Epithelial cell of esophagus (primary cell): ENCODE measurements at regions not wholly inside any gene's neighbourhood (a gene's known extent, or its start where the extent isn't known, plus 50 kb on each side); places are given as distances from the start of the nearest gene placed in this dataset.

Source experiments
- DNase-seq: peaks from one replicate; pipeline ENCODE4 v3.0.0; 2010; ENCODE audit warnings: low read depth
- H3K4me3 ChIP-seq: 2 replicates; pipeline ENCODE4 v1.5.1; 2011; ENCODE audit warnings: mild to moderate bottlenecking, low read length, control low read depth
- TF ChIP-seq, protein P1 (sequence below): IDR thresholded peaks from 2 replicates; pipeline ENCODE4 v1.5.1; 2011; ENCODE audit warnings: low read depth, mild to moderate bottlenecking, low read length, control low read depth, inconsistent platforms; ENCODE audit not compliant: insufficient read depth; ENCODE audit errors: missing control alignments

DNA sequence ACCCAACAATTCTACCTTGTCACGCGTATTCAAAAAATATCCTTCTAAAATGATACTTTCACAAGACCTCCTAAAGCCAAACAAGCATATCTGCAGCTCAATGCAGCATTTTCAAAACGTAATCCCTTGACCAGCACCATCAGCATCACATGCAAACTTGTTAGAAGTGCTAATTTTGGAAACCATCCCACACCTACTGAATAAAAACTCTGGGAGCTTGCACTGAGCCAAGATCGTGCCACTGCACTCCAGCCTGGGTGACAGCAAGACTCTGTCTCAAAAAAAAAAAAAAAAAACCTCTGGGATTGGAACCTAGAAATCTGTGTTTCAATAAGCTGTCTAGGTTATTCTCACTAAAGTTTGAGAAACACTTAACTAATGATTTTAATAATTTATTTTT lies 223.3 kb upstream of the CCDC54 start:
- no peak overlapping the region for H3K4me3 ChIP-seq
- TF ChIP-seq, protein P1, sequence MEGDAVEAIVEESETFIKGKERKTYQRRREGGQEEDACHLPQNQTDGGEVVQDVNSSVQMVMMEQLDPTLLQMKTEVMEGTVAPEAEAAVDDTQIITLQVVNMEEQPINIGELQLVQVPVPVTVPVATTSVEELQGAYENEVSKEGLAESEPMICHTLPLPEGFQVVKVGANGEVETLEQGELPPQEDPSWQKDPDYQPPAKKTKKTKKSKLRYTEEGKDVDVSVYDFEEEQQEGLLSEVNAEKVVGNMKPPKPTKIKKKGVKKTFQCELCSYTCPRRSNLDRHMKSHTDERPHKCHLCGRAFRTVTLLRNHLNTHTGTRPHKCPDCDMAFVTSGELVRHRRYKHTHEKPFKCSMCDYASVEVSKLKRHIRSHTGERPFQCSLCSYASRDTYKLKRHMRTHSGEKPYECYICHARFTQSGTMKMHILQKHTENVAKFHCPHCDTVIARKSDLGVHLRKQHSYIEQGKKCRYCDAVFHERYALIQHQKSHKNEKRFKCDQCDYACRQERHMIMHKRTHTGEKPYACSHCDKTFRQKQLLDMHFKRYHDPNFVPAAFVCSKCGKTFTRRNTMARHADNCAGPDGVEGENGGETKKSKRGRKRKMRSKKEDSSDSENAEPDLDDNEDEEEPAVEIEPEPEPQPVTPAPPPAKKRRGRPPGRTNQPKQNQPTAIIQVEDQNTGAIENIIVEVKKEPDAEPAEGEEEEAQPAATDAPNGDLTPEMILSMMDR = no peak
- no peak for DNase-seq

DNA sequence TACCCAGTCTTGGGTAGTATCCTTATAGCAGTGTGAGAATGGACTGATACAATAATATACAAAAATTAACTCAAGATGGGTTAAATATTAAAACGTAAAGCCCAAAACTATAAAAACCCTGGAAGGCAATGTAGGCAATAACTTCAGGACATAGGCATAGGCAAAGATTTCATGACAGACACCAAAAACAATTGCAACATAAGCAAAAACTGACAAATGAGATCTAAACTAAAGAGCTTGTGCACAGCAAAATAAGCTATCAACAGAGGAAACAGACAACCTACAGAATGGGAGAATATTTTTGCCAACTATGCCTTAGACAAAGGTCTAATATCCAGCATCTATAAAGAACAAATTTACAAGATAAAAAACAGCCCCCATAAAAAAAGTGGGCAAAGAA lies 204.8 kb upstream of the CCDC54 start:
- DNase-seq = no peak
- H3K4me3 ChIP-seq = no peak overlapping the region
- TF ChIP-seq, protein P1 = no peak

DNA sequence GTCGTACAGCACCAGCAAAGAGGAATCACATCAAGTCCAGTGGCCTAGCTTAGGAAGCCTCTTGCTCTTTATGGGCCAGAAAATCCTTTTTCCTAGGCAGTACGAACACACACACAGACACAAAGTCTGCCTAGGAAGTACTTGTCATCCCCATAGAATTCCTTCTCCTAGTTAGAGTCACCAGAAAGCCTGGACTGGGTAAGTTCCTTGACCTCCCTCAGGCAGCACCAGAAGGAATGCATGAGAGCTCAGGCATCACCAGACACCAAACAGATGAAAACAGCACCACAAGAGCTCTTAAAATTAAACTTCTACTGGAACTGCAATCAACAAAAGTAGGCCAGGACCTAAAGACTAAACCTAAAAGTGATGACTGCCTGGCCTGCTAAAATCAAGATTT lies 192.9 kb upstream of the CCDC54 start:
- H3K4me3 ChIP-seq = no peak overlapping the region
- TF ChIP-seq, protein P1 = no peak
- no peak for DNase-seq

DNA sequence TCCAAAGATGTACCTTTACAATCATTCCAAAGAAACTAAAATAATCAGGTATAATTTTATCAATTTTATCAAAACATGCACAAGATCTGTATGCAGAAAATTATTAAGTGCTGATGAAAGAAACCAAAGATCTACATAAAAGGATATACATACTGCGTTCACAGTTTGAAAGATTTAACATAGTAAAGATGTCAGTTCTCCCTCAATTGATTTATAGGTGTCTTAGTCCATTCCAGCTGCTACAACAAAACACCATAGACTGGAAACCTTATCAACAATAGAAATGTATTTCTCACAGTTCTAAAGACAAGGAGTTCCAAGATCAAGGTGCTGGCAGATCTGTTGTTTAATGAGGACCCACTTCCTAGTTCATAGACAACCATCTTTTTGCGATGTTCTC lies 189.0 kb upstream of the CCDC54 start:
- no peak for DNase-seq
- TF ChIP-seq, protein P1 = no peak
- no peak overlapping the region for H3K4me3 ChIP-seq

DNA sequence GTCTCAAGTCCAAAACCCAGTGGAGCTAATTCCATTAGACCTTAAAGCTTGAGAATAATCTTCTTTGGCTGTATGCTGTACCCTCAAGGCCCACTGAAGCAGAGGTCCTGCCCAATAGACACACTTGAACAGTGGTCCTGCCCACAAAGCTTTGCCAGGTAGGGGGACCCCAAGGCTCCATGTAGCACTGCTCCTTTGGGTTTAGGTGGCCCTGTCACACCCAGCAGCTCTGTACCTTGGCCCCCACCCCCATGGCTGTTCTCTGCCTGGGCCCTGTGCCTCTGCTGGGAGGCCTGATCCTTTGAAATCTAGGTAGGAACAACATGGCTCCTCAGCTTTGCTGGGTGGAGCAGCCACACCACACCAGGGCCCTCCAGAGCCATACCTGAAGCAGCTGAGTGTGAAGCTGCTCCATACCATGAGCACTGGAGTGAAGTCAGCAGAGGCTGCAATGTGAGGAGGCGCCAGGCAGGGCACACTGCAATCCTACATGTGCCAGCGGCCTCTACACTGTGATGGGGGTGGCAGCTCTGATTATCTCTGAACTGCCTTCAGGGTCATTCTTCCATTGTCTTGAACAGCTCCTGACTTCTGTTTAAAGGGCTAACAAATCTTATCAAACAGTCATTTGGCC lies 188.0 kb upstream of the CCDC54 start:
- no peak for DNase-seq
- TF ChIP-seq, protein P1 = no peak

DNA sequence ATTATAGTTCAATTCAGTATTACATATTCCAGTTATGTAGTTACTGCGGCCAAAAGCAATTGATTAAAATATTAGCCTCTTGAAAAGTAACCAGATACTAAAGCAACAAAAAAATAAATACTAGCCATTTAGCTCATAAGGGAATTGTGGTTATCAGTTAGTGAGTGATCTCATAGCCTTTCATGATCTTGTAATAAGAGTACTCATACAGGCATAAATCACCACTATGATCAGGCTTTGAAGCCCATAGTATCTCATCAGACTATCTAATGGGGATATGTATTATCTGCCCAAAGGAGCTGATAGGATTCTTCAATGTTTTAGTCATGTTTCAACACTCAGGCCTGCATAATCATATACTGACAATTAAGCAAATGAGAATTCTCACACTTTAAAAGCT lies 184.1 kb upstream of the CCDC54 start:
- TF ChIP-seq, protein P1 = no peak
- no peak for DNase-seq
- H3K4me3 ChIP-seq = no peak overlapping the region

More for the DNA sequence above, 188.0 kb upstream of the CCDC54 start:
- H3K4me3 ChIP-seq = no peak overlapping the region

DNA sequence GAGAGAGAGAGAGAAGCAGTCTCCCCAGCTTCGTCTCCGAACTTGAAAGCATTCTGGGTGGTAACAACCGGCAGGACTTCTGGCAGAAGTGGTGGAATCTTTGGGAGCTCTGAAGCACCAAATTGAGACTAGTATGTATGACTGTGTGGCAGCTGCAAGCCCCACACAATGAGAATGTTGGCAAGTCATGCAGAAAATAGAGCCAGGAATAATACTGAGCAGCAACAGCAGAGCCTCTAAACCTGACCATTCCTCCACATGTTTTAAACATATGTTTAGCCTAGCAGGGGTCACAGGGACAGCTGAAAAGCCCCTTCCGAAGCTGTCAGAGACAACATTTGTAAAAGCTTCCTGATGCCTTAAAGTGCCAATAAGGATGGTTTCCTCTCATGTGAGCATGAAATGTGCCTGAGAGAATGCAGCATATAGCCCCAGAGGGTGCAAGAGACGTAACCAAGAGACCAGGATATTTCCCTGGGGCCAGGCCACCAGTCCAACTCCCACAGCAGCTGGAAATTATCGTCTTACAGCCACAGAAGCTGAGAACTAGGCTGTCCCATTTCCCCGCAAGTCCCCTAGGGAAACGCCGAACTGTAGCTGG lies 178.6 kb upstream of the CCDC54 start:
- no peak for DNase-seq
- no peak overlapping the region for H3K4me3 ChIP-seq
- TF ChIP-seq, protein P1 = no peak
